ENCODE measurements at regions not wholly inside any gene's neighbourhood (a gene's known extent, or its start where the extent isn't known, plus 50 kb on each side); places are given as distances from the start of the nearest gene placed in this dataset.

DNA sequence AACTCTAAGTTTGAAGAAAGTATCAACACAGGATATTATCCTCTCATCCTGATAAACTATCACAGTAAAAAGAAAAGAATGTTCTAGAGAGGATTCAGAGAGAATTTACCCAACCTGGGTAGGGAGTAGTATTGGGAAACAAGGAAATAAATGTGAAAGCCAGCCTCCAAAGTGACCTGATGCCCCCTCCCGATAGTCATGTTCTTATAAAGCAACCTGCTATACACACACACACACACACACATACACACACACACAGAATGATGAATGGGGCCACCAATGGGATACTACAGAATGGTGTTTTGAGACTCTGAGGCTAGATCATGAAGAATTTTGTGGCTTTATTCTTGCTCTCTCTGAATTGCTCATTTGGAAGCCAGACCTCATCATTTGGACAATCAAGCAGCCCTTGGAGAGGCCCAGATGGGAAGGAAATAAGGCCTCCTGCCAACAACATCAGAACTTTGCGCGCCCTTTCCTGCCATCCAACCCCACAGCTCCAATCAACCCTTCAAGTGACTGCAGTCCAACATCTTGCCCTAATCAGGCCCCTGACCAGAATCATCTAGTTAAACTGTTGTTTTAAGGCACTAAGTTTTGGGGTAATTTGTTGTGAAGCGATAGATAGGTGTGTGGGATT is 807.9 kb upstream of the ARGLU1 start:
- Mint-ChIP-seq H3K27me3 (ENCODE audit: low read depth) (peaks cover 23% of the 10 kb centered on the region), H3K4me3 (no peak overlapping the region), H3K27ac (no peak overlapping the region), H3K36me3 (no peaks in the 10 kb centered on the region), H3K9me3 (no peaks in the 10 kb centered on the region), H3K4me1 (peaks cover 6% of the 10 kb centered on the region)
- TF ChIP-seq, protein P1, sequence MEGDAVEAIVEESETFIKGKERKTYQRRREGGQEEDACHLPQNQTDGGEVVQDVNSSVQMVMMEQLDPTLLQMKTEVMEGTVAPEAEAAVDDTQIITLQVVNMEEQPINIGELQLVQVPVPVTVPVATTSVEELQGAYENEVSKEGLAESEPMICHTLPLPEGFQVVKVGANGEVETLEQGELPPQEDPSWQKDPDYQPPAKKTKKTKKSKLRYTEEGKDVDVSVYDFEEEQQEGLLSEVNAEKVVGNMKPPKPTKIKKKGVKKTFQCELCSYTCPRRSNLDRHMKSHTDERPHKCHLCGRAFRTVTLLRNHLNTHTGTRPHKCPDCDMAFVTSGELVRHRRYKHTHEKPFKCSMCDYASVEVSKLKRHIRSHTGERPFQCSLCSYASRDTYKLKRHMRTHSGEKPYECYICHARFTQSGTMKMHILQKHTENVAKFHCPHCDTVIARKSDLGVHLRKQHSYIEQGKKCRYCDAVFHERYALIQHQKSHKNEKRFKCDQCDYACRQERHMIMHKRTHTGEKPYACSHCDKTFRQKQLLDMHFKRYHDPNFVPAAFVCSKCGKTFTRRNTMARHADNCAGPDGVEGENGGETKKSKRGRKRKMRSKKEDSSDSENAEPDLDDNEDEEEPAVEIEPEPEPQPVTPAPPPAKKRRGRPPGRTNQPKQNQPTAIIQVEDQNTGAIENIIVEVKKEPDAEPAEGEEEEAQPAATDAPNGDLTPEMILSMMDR (IDR thresholded peaks at IDR 0.05; ENCODE audit: unreplicated experiment), result no peak
- DNase-seq (ENCODE audit: low spot score in 2 of 2, unreplicated experiment in 2 of 2), result no peak

DNA sequence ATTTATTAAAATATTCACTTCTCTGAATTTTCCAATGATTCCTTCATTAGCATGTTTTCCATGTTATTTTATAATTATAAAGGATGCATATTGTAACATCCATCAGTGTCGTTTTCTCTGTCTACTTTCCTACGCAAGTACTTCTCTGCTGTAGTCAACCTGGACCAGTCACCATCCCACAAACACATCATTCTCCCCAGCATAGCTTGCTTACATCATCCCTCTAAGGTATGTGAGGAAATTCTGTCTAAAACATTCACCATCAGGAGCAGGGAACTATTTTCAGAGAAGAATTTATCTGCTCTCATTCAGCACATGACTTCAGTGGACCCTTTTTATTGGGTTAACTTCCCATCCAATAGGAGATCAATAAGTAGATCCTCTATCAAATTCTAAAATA is 806.1 kb upstream of the ARGLU1 start:
- H3K4me1 Mint-ChIP-seq, result peaks cover 2% of the 10 kb centered on the region
- H3K27ac Mint-ChIP-seq, result no peak overlapping the region
- TF ChIP-seq, protein P1 (IDR thresholded peaks at IDR 0.05; ENCODE audit: unreplicated experiment), result no peak
- DNase-seq (ENCODE audit: low spot score in 2 of 2, unreplicated experiment in 2 of 2), result no peak
- H3K4me3 Mint-ChIP-seq, result no peak overlapping the region
- H3K9me3 Mint-ChIP-seq, result no peaks in the 10 kb centered on the region
- H3K36me3 Mint-ChIP-seq, result no peaks in the 10 kb centered on the region
- H3K27me3 Mint-ChIP-seq (ENCODE audit: low read depth), result peaks cover 19% of the 10 kb centered on the region

DNA sequence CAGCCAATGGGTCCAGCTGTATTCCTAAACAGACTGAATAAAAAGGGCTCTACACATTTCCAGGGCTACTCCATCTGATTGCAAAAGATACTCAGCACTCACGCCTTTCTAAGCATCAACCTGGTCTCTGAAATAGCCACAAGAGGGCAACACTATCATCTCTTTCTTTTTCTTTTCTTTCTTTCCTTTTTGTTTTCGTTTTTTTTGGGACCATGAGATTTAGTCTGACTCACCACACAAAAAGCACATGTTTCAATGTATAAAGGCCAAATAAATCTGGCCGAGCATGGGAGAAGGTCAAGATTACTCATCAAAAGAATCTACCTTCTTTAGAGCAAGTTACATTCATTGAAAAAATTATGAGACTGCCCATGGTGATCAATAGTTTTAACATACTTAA is 805.6 kb upstream of the ARGLU1 start:
- Mint-ChIP-seq H3K9me3 (no peaks in the 10 kb centered on the region), H3K4me1 (peaks cover 2% of the 10 kb centered on the region), H3K36me3 (no peaks in the 10 kb centered on the region), H3K27me3 (ENCODE audit: low read depth) (peaks cover 19% of the 10 kb centered on the region), H3K4me3 (no peak overlapping the region), H3K27ac (no peak overlapping the region)
- TF ChIP-seq, protein P1 (IDR thresholded peaks at IDR 0.05; ENCODE audit: unreplicated experiment), result peak; percentile 33
- no peak for DNase-seq (ENCODE audit: low spot score in 2 of 2, unreplicated experiment in 2 of 2)

DNA sequence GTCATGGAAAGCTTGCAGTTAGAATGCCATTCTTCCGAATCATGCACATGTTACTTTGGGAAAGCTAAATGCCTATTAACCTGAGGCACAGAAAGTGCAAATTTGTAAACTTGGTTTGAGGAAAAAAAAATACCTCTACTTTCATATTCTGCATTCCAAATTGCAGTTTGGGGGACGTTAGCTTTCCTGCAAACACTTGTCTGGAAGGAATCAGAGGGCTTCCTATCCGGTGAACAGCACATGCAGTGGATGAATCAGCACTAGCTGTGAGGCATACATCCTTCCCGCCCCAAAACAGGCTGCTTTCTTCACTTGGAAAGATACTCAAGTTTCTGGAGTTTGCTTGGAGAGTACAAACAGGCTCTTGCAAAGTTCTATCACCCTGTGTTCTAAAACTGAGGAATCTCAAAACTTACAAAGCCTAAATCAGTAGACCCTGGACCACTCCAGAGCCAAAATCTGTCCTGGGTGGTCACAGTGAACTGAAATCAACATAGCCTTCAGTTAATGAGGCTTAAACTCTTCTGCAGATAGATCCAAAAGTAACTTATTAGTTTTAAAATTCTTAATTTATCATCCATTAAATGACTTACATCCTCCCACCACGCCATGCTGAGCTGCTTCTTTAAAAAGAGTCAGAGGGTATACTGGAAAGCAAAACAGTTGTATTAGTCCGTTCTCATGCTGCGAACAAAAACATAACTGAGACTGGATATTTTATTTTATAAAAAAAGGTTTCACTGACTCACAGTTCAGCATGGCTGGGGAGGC is 802.3 kb upstream of the ARGLU1 start:
- Mint-ChIP-seq H3K36me3 (no peaks in the 10 kb centered on the region), H3K9me3 (no peaks in the 10 kb centered on the region), H3K4me1 (peaks cover 10% of the 10 kb centered on the region), H3K4me3 (no peak overlapping the region), H3K27me3 (ENCODE audit: low read depth) (peaks cover 13% of the 10 kb centered on the region), H3K27ac (no peak overlapping the region)
- no peak for DNase-seq (ENCODE audit: low spot score in 2 of 2, unreplicated experiment in 2 of 2)
- TF ChIP-seq, protein P1 (IDR thresholded peaks at IDR 0.05; ENCODE audit: unreplicated experiment), result no peak

DNA sequence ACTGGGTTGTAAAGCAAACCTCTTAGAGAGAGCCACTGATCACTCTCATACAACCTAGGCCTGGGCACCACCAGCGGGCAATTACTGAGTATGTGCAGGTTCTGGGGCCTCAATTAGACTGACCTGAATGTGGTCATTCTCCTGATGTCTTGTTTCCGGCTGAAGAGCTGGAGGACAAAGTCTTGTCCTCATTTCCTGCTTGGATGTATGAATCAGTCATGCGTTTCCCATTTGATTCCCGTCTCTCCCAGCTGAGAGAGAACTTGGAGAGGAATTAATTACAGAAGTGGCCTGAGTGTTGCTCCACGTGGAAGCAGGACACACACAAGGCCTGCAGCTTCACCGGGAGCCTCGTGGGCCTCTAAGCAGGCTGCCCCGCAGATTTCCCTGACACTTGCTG is 799.3 kb upstream of the ARGLU1 start:
- Mint-ChIP-seq H3K4me1 (peaks cover 8% of the 10 kb centered on the region), H3K4me3 (no peak overlapping the region), H3K36me3 (no peaks in the 10 kb centered on the region), H3K9me3 (no peaks in the 10 kb centered on the region), H3K27me3 (ENCODE audit: low read depth) (peaks cover 10% of the 10 kb centered on the region), H3K27ac (no peak overlapping the region)
- TF ChIP-seq, protein P1 (IDR thresholded peaks at IDR 0.05; ENCODE audit: unreplicated experiment), result no peak
- no peak for DNase-seq (ENCODE audit: low spot score in 2 of 2, unreplicated experiment in 2 of 2)
